Astrocyte of the spinal cord (primary cell): ENCODE measurements at regions not wholly inside any gene's neighbourhood (a gene's known extent, or its start where the extent isn't known, plus 50 kb on each side); places are given as distances from the start of the nearest gene placed in this dataset.
"Not testable (repeated sequence)": the region's sequence is repeated elsewhere in the genome, so short reads cannot be mapped to it uniquely, and the experiment has no call there.

Experiments used
- DNase-seq: peaks from one replicate; pipeline ENCODE4 v3.0.0; 2011; ENCODE audit warnings: low read depth, low spot score
- H3K4me3 ChIP-seq: 2 replicates; pipeline ENCODE4 v1.5.1; 2011; ENCODE audit warnings: low read depth, mild to moderate bottlenecking, low read length, moderate library complexity
- CTCF ChIP-seq: IDR thresholded peaks from 2 replicates; pipeline ENCODE4 v1.5.1; 2012; ENCODE audit warnings: low read depth, mild to moderate bottlenecking, low read length, inconsistent platforms
- in situ Hi-C: cut with HindIII; loops from 2 replicates; pipeline ENCODE4 v1.10.0; 2017; ENCODE audit warnings: low sequenced_read_pairs

GRCh38 chr1:176396604-176397395 is 66.2 kb upstream of the PAPPA2 start:
- in situ Hi-C loops, DNase-seq, H3K4me3 ChIP-seq: not testable (repeated sequence)

GRCh38 chr1:176391621-176392020 is 71.4 kb upstream of the PAPPA2 start:
- in situ Hi-C loops, result no loop called here

GRCh38 chr1:176384841-176385240 is 78.1 kb upstream of the PAPPA2 start:
- no peak for TF ChIP-seq CTCF
- no peak for DNase-seq
- in situ Hi-C loops, result no loop called here
- no peak overlapping the region for H3K4me3 ChIP-seq

More at GRCh38 chr1:176391621-176392020, 71.4 kb upstream of the PAPPA2 start:
- H3K4me3 ChIP-seq, result no peak overlapping the region
- TF ChIP-seq CTCF, result no peak
- no peak for DNase-seq

GRCh38 chr1:176382163-176382562 is 80.8 kb upstream of the PAPPA2 start:
- in situ Hi-C loops, result no loop called here
- TF ChIP-seq CTCF, result no peak
- DNase-seq, result no peak
- no peak overlapping the region for H3K4me3 ChIP-seq

GRCh38 chr1:176379626-176380339 is 83.2 kb upstream of the PAPPA2 start:
- no peak for DNase-seq
- H3K4me3 ChIP-seq, result no peak overlapping the region
- in situ Hi-C loops, result no loop called here
- TF ChIP-seq CTCF, result no peak

GRCh38 chr1:176374967-176375569 is 87.9 kb upstream of the PAPPA2 start:
- TF ChIP-seq CTCF, result peak; percentile 96
- in situ Hi-C loops, result no loop called here
- DNase-seq, result peak; percentile 67
- no peak overlapping the region for H3K4me3 ChIP-seq
